Kidney capillary endothelial cell (primary cell): ENCODE measurements at regions not wholly inside any gene's neighbourhood (a gene's known extent, or its start where the extent isn't known, plus 50 kb on each side); places are given as distances from the start of the nearest gene placed in this dataset.

ENCODE experiments used
- DNase-seq: peaks from one replicate; pipeline ENCODE4 v3.0.0-alpha.2; 2018; ENCODE audit warnings: low spot score

DNA sequence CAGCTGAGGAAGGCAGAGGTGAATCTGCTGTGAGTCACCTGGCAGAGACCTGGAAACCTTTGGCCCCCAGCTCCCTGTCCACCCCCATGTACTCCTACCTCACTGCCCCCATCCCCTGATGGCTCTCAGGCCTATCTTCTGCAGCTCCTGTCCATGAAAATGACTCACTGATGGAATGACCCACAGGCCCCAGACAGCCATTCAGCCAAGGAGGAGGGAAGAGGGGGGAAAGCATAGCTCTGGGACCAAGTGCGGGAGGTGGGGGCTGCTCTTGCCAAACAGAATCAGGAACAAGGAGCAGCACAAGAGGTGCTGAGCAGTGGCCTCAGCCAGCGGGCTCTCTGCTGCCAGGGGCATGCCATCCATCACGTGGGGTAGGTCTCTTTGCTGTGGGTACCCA is 111.4 kb upstream of the C1QTNF9B start:
- DNase-seq, result no peak

DNA sequence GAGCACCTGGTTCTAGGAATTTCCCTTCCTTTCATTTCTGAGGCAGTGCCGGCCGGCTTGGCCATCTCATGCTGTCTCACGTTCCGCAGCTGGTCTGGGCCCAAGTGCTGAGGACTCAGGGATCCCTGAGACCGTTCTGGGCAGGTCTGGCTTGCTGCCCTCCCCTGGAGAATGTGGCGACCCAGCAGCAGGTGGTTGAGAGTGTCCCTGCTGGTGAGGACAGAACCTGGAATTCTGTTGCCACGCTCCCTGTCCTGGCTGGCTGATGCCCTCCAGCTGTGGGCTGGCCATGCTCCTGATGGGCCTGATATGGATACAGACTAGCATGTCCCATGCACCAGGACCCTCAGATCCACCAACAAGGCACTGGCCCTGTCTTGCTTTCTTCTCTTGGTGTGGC is 114.0 kb upstream of the C1QTNF9B start:
- DNase-seq, result no peak

DNA sequence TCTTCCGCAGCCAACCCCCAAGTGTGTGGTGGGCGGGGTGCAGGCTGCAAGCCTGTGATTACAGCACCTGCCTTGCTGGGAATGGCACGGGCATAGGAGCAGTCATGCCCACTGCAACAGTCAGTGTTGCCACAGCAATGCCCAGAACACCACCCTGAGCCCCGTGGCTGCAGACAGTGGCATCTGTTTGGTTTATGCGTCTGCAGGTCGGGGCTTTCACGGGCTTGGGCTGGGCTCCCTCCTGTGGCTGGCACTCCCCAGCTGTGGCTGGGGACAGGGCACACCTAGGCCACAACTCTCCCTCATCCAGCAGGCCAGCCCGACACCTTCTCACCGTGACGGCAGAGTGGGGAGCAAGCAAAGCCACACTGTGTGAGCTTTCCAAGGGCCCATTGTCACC is 115.3 kb upstream of the C1QTNF9B start:
- DNase-seq, result no peak

DNA sequence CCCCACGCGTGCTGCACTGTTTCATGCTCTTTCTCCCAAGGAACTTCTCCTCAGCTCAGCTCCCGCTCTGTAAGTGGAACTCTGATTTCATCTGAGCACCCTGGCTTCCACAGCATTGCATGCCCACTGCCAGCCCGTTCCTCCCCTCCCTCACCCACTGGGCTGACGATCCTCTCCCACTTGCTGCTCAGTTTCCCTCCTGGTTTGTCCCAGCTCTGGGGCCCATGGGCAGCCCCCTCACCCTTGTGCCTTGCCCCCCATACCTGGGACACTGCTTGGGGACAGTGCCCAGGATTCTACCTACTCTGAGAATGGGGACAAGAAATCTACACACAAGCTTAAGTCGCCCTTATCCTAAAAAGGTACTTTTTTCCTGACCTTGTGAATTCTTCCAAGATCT is 115.9 kb upstream of the C1QTNF9B start:
- DNase-seq, result no peak

DNA sequence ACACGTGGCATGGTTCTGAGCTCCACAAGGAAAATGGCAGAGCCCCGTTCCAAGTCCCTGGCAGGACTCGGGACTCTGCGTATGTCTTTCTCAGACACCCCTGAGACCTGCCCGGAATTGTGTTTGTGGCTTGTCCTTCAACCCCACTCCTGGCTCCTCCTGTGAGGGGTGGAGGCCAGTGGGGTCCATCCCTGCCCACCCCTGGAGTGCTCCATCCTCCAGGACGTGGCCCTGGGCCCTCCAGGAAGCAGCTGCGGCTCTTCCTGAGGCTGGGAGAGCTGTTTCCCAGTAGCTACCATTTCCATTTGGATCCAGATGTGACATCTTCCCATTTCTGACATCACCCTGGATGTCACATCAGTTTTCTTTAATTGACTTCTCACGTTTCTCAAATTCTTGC is 118.7 kb upstream of the C1QTNF9B start:
- no peak for DNase-seq

DNA sequence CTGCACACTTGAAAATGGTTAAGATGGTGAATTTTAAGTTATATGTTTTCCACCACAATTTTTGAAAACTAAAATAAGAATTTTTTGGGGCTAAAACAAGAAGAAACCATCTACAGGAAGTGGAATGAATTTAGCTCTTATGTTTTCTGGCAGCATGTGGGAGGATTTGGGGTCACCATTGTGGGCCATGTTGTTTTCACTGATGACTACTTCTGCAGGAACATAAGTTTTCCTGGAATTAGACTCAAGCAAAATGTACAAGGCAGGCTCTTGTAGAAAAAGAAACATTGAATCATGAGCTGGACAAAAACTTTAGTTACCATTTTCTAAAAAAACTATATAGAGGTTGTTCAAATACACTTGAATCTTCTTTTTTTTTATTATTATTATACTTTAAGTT is 125.3 kb upstream of the C1QTNF9B start:
- DNase-seq, result no peak

DNA sequence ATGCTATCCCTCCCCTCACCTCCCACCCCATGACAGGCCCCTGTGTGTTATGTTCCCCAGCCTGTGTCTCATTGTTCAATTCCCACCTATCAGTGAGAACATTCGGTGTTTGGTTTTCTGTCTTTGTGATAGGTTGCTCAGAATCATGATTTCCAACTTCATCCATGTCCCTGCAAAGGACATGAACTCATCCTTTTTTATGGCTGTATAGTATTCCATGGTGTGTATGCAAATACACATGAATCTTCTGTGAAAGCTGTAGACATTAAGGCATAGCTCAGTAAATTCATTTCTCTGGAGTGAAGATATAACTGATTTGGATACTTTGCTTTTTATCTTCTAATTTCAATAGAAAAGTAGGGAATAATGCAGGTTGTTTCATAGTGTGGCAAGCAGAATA is 125.8 kb upstream of the C1QTNF9B start:
- no peak for DNase-seq

DNA sequence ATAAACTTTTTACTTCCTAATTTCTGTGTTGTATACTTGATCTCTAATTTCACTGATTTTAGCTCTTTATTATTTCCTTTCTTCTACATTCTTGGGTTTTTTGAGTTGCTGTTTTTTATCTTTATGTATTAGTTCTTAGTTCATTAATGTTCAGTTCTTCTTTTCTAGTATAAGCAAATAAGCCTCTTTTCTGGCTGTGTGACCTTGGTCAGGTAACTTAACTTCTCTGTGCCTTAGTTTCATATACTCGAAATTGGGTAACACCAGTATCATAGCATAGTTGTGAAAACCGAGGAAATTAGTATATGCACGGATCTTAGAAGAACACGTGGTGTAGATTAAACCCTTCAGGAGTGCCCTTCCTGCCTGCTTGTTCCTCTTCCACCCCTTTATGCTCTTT is 130.2 kb upstream of the C1QTNF9B start:
- DNase-seq, result no peak

DNA sequence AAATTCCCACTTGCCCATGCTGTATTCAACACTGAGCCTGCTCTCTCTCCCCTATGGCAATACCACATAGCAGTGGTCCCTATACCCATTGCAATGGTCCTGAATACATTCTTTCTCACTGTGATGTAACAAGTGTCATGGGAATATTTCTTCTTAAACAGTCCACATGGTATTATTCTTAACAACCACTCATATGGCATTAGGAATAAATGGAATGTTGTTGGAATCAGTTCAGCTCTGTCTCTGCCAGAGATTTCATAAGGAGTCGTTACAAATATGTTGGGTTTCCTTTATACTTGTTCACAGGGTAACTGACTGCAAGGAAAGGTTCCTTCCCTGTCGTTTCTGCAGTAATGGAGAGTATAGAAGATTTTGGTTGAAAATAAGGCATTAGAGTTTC is 128.3 kb upstream of the SPATA13 start:
- DNase-seq, result no peak

DNA sequence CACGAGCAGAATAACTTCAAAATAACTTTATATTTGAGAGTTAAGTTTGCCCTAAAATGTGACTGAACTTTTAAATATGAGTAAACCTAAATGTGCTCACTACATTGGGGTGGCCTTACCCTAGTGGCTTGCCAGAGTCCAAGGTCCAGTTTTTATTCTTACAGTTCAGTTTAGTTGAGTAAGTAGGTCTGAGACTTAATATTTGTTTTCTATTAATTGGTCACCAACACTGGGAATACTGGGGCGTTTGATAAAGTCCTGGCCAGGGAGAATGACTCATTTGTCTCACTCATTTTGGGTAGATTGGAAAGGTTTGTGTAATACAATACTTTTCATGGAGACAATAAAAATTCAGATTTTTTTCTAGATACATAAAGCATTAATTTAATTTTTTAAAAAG is 127.8 kb upstream of the SPATA13 start:
- DNase-seq, result no peak

DNA sequence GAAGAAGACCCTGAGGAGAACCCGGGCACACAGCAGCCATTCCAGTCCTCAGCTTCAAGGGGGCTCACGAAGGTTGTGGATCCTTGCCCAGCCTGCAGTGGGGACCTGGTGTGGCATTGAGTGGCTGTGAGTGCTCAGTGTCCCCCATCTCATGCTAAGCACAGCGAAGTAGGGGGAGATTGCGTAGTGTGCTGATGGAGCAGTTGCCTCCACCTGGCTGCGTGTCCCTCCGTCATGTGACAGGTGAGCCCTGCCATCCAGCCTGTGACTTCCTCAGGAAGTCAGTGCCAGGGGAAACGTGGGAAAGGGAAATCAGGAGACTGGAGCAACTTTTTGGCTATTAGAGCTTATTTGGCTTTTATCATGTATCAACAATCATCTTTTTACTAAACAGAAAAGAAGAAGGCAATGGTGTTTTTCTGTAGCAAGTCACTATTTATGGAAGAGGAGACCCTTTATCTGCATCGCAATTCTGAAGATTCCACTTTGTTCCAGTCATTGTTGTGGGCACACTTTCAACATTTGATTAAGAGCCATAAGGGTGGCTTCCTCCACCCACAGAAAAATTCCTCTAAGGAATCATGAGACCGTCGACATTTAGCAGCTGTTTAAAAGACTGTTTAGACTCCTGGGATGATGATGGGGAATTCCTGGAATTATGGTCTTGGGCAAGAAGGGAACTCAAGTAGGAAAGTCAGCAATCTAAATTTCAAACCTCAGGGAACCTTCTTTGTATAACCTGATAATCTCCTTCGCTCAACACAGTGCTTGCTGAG is 126.8 kb upstream of the SPATA13 start:
- DNase-seq, result no peak

DNA sequence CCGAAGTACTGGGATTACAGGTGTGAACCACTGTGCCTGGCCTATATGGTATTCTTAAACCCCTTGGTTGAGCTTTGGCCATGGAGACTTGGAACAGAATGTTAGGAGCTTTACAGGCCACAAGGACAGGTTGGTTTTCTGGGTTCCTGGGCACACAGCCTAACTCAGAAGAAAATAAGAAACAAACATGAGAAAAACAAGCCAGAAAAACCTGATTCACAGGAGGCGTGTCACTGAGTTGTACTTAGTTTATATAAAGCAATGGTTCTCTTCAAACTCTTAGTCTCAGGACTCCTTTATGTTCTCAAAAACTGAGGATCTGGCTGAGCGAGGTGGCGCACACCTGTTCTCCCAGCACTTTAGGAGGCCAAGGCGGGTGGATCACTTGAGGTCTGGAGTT is 125.1 kb upstream of the SPATA13 start:
- no peak for DNase-seq

DNA sequence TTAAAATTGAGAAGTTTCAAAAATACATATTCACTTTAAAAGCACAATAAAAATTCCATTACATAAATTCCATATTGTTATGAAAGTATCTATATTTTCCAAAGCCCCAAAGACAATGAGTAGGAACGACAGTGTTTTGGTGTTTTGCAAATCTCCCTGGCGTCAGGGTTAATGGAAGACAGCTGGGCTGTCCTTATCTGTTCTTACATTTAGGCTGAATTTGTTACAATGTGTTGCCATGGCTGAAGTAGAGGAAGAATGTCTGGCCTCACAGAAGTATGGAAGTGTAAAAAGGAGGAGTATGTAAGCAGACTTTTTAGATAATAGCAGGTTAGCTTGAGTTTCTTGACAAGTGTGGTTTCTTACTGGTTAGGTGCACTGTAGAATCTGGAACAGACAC is 124.4 kb upstream of the SPATA13 start:
- no peak for DNase-seq

DNA sequence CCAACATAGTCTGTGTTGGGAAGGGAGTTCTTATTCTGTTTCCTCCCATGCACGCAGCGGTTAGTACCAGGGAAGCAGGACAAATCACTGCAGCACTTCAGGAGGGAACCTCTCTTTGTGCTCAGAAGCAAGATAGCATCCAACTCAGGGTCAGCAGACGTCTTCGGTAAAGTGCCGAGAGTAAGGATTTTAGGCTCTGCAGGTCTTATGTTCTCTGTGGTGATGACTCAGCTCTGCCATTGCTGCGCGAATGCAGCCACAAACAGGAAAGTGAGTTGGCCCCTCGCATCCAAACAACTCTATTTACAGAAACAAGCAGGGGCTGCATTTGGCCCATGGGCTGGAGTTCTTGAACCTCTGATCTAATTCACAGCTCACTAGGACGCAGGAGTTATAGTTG is 122.1 kb upstream of the SPATA13 start:
- peak; percentile 38 for DNase-seq

DNA sequence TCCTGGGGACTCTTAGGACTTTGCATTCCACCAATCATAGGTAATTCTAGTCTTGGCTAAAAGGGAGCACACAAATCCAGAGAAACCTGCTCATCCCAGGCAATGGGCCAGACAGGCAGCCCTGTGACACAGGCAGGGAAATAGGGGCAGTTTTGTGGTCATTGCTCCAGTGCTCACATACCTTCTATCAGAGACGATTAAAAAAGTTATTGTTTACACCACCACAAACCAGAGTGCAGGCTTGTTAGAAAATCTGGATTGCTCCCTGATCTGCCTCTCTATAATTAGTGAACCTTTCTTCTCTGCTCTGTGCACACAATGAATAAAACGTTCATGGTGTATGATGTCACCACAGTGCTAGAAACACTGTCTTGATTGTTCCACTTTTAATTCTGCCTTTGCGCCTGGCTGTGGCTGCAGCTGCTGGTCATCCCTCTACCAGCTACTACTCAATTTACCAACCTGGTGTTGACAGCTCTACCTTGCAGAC is 121.6 kb upstream of the SPATA13 start:
- DNase-seq, result no peak

DNA sequence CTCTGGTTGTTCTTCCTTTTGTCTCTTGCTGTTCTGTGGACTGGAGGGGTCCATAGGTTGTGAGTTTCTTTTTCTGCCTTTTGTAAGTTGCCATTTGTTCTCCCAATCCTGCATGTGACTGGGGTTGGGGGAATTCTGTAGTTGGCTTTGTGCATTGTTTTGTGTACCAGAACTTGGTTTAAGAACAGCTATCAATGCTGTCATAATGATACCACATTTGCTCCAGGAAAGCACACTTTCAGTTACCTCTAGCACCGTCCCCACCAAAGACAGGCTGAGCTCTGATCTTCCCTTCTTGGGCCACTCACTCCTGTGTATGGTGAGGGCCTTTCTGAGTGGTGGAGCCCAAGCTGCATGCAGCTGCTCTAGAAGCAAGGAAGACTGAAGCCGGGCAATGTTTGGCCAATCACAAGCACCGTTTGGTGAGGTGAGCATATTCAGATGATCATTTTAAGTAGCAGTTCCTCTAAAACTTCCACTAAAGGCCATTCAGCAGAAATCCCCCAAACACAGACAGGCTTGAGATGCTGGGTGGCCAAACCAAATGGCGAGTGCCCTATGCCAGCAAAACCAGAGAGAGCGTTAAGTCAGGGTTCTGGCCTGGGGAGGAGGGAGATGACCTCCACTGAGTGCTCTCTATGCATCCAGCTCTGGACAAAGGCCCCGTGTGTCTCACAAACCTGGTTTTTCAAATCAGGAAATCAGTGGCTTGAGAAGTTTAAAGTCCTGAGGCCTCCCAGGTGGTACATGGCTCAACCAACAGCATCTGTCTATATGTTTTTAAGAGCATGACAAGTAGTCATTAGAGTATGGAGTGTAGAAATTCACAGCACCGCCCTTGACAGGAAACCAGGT is 120.7 kb upstream of the SPATA13 start:
- DNase-seq, result no peak

DNA sequence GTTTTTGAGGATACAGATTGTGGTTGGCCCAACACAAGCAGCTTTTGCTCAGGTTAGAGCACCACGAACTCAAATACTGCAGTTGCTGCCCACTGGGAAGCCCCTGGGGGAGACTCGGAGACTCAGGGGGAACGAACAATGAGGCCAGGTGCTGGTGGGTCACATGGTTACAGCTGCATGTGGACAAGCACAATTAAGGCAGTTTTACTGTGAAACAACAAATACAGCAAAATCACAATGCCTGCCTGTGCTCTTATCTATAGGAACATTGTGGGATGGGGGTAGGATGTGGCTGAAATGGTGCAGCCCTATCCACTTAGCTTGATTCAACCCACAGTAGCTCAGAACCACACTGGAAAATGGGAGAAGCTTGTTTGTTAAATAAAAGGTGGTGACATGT is 119.7 kb upstream of the SPATA13 start:
- DNase-seq, result no peak

DNA sequence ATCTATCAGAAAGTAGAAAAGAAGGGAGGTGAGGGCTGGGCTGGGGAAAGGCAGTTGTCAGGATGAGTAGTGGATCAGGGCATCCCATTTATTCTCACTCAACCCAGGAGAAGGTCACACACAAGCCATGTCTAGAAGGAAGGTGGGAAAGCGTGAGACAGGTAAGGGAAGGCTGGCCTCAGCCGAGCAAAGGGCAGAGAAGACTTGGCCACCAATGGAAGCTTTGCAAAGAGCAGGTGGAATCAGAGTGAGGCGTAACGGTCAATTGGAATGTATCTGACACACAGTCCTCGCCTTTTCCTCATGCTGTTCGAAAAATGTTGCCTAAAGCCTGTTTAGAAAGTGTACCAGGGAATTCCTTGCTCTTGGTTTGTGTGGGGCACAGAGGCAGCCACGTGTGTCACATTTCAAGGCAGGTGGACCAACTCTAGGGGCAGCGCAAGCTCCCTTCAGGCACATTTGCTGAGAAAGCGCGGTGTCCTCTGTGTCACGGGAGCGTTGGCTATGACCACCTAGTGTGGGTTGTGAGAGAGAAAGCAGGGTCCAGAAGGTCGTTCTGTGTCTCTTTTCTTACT is 118.8 kb upstream of the SPATA13 start:
- DNase-seq, result no peak

DNA sequence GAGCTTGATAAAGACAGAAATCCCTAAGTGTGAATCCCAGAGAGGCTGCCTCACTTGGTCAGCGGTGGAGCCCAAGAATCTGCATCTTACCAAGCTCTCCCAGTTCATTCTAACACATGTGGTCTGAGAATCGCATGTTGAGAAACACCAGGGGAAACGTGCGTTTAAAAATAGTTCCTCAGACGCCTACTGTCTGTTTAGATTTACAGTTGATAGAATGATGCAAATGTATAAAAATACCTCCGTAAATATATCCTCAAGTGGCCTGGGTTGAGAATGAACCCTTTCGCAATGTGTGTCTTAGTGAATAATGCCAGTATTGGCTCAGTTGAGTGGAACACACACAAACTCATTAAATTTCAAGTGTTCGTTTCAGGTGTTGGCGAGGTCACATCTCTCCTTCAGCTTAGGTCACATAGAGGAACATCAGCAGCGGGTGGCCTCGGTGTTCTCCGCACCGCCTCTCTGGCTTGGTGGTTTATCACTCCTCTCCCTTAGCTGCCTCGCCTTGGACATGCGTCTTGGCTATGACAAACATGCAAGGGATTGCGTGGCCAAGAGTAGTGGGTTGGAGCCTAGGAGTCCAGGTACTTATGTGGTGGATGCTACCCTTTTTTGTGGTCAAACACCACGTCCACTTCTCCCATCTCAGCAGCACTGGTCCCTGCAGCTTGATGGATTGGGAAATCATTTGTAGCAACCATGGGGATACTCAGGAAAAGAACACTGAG is 117.6 kb upstream of the SPATA13 start:
- DNase-seq, result no peak

DNA sequence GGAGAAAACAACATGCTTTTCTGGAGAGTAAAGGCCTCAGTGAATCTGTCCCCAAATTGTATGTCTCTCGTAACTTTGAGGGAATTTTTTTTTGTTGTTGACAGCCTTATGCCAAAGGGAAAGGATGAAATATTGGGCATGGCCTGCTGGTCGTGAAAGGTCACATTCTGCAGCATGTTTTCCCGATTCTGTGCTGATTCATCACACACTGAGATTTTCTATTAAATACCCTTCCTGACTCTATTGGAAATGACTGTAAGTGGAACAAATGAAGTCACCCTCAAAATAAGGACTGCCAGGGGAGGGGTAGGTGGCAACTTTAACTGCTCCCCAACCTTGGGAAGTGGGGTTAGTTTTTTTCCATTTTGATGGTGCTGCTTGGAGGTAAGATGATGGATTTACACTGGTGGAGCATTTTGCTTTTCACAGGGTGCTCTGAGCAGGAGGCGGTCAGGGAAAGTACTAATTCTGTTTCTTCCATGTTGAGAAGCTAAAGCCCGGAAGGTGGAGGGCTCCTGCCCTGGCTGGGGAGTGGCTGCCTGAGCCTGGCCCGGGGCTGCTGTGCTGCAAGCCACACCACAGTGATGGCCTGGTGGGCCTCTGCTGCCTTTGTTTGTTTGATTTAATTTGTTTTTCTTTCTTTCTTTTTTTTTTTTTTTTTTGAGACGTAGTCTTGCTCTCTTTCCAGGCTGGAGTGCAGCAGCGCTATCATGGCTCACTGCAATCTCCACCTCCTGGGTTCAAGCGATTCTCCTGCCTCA is 116.8 kb upstream of the SPATA13 start:
- DNase-seq, result no peak

DNA sequence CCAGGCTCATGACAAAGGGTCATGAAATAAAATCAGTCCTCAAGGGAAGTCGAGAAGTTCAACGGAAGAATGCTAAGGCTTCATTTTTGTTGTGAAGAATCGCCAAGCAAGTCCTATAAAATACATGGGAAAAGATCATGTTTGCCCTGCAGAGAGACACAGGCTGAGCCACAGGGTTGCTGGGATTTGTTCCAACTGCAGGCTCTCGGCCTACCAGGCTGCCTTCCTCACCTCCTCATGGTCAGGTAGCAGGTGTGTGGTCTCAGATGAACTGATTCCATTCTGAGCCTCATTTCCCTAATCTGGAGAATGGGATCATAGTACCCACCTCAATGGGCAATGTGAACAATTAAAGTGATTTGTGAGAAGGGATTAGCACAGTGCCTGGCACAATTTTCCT is 114.9 kb upstream of the SPATA13 start:
- DNase-seq, result no peak

DNA sequence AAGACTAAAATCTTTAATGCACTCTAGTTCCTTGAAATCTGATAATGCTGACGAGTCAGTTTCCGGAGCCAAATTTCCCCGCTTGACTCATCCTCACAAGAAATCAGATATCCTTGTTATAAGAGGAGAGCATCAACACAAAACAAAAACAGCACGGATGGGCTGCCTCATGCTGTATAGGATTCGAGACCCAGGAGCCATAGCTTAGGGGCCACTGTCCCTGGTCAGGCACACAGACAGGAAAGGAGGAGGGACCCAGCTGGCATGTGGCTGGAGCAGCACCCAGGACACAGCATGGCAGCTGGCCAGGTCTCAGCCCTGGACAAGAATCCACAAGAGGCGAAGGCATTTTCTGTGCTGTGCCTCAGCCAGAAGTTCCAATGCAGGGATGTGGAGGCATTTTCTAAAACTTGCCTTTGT is 110.2 kb upstream of the SPATA13 start:
- no peak for DNase-seq
